Vagina (tissue), 2 donors: ENCODE measurements at regions not wholly inside any gene's neighbourhood (a gene's known extent, or its start where the extent isn't known, plus 50 kb on each side); places are given as distances from the start of the nearest gene placed in this dataset.

ENCODE experiments used
- DNase-seq, 2 donors: peaks; one replicate each; pipeline ENCODE4 v3.0.0-alpha.2; 2017; ENCODE audit errors: extremely low spot score in 2 of 2
- H3K27ac ChIP-seq: fragments of 200-600 bp; sonication (generic); one replicate; pipeline ENCODE4 v1.5.1; 2019
- H3K27me3 ChIP-seq: fragments of 200-600 bp; sonication (generic); one replicate; pipeline ENCODE4 v1.5.1; 2019
- H3K36me3 ChIP-seq, 2 donors: fragments of 200-600 bp; sonication (generic); one replicate each; pipeline ENCODE4 v1.5.1; 2017 to 2019
- H3K4me1 ChIP-seq: fragments of 200-600 bp; sonication (generic); one replicate; pipeline ENCODE4 v1.5.1; 2019
- H3K4me3 ChIP-seq, 2 donors: fragments of 200-600 bp; sonication (generic); 1 replicate in 1 of 2; 2 replicates in 1 of 2; pipeline ENCODE4 v1.5.1; 2016 to 2019
- H3K9me3 ChIP-seq: fragments of 200-600 bp; sonication (generic); one replicate; pipeline ENCODE4 v1.5.1; 2019
- POLR2A ChIP-seq, 2 donors: fragments of 450-650 bp; IDR thresholded peaks; one replicate each; pipeline ENCODE4 v1.6.1; 2017; ENCODE audit warnings: antibody characterized with exemption in 2 of 2, mild to moderate bottlenecking in 2 of 2, moderate library complexity in 2 of 2
- POLR2AphosphoS5 ChIP-seq, 2 donors: sonication (generic); formaldehyde crosslinking; IDR thresholded peaks; one replicate each; pipeline ENCODE4 v1.9.0; 2017; ENCODE audit warnings: antibody characterized with exemption in 2 of 2, mild to moderate bottlenecking in 2 of 2, low read depth in 1 of 2; ENCODE audit not compliant: insufficient read depth in 1 of 2
- intact Hi-C: fragments of 100-400 bp; cut with DNase I; formaldehyde crosslinking; loops from one replicate; pipeline ENCODE4 v1.15.1; 2023
- TF ChIP-seq, protein P1 (sequence below), 3 experiments: fragments of 450-650 bp in 2 of 3; fragments of 200-600 bp in 1 of 3; sonication (generic) in 1 of 3; IDR thresholded peaks; one replicate each; pipeline ENCODE4 v1.5.1; 2017 to 2019; ENCODE audit warnings: antibody characterized with exemption in 3 of 3, mild to moderate bottlenecking in 2 of 3, moderate library complexity in 2 of 3

GRCh38 chr16:79902351-79902750, 301.8 kb upstream of the MAF start:
- intact Hi-C loops = no loop called here
- Histone ChIP-seq H3K36me3 (no peaks in the 10 kb centered on the region), H3K4me1 (no peaks in the 10 kb centered on the region), H3K4me3 (no peak overlapping the region), H3K9me3 (no peaks in the 10 kb centered on the region), H3K27ac (no peak overlapping the region), H3K27me3 (no peaks in the 10 kb centered on the region)
- DNase-seq = no peak
- TF ChIP-seq POLR2A (IDR thresholded peaks at IDR 0.05) (no peak), POLR2AphosphoS5 (IDR thresholded peaks at IDR 0.05; ENCODE audit: insufficient read depth in 1 of 2, low read depth in 1 of 2) (no peak)
- TF ChIP-seq, protein P1, sequence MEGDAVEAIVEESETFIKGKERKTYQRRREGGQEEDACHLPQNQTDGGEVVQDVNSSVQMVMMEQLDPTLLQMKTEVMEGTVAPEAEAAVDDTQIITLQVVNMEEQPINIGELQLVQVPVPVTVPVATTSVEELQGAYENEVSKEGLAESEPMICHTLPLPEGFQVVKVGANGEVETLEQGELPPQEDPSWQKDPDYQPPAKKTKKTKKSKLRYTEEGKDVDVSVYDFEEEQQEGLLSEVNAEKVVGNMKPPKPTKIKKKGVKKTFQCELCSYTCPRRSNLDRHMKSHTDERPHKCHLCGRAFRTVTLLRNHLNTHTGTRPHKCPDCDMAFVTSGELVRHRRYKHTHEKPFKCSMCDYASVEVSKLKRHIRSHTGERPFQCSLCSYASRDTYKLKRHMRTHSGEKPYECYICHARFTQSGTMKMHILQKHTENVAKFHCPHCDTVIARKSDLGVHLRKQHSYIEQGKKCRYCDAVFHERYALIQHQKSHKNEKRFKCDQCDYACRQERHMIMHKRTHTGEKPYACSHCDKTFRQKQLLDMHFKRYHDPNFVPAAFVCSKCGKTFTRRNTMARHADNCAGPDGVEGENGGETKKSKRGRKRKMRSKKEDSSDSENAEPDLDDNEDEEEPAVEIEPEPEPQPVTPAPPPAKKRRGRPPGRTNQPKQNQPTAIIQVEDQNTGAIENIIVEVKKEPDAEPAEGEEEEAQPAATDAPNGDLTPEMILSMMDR (IDR thresholded peaks at IDR 0.05) = no peak

DNA sequence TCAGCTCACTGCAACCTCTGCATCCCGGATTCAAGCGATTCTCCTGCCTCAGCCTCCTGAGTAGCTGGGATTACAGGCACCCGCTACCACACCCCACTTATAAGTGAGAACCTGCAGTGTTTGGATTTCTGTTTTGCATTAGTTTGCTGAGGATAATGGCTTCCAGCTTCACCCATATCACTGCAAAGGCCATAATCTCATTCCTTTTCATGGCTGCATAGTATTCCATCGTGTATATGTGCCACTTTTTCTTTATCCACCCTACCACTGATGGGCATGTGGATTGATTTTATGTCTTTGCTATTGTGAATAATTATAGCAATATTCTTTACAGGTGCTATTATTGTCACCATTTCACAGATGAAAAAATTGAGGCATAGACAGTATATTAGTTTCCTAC, 301.0 kb upstream of the MAF start:
- TF ChIP-seq POLR2A (IDR thresholded peaks at IDR 0.05) (no peak), POLR2AphosphoS5 (IDR thresholded peaks at IDR 0.05; ENCODE audit: insufficient read depth in 1 of 2, low read depth in 1 of 2) (no peak)
- TF ChIP-seq, protein P1 (IDR thresholded peaks at IDR 0.05) = no peak
- H3K36me3 ChIP-seq = no peaks in the 10 kb centered on the region
- no peak for DNase-seq
- no peaks in the 10 kb centered on the region for H3K9me3 ChIP-seq
- no peak overlapping the region for H3K27ac ChIP-seq
- H3K27me3 ChIP-seq = no peaks in the 10 kb centered on the region
- intact Hi-C loops = no loop called here
- no peak overlapping the region for H3K4me3 ChIP-seq
- no peaks in the 10 kb centered on the region for H3K4me1 ChIP-seq

- H3K27ac ChIP-seq = no peak overlapping the region
- H3K4me3 ChIP-seq = no peak overlapping the region
- no peaks in the 10 kb centered on the region for H3K36me3 ChIP-seq
- no peaks in the 10 kb centered on the region for H3K27me3 ChIP-seq
- intact Hi-C loops = no loop called here
- no peak for DNase-seq
- no peaks in the 10 kb centered on the region for H3K9me3 ChIP-seq
- no peaks in the 10 kb centered on the region for H3K4me1 ChIP-seq
- no peak for TF ChIP-seq POLR2AphosphoS5 (IDR thresholded peaks at IDR 0.05; ENCODE audit: insufficient read depth in 1 of 2, low read depth in 1 of 2)
- no peak for TF ChIP-seq POLR2A (IDR thresholded peaks at IDR 0.05)
- TF ChIP-seq, protein P1 (IDR thresholded peaks at IDR 0.05) = no peak
Observed at GRCh38 chr16:79899716-79900115, 299.2 kb upstream of the MAF start.

DNA sequence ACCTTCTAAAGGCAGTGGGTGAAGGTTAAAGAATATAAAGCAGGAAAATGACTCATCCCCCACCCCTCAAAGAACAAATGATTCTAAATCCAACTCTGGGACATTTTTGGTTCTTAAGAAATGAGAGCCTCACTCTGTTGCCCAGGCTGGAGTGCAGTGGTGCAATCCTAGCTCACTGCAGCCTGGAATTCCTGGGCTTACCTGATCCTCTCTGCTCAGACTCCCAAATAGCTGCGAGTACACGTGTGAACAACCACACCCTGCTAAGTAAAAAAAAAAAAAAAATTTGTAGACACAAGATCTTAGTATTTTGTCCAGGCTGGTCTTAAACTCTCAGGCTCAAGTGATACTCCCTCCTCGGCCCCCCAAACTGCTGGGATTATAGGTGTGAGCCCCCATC, 298.8 kb upstream of the MAF start:
- H3K27me3 ChIP-seq = no peaks in the 10 kb centered on the region
- H3K4me1 ChIP-seq = no peaks in the 10 kb centered on the region
- H3K36me3 ChIP-seq = no peaks in the 10 kb centered on the region
- intact Hi-C loops = no loop called here
- DNase-seq = no peak
- H3K9me3 ChIP-seq = no peaks in the 10 kb centered on the region
- no peak overlapping the region for H3K4me3 ChIP-seq
- TF ChIP-seq POLR2AphosphoS5 (IDR thresholded peaks at IDR 0.05; ENCODE audit: insufficient read depth in 1 of 2, low read depth in 1 of 2) (no peak), POLR2A (IDR thresholded peaks at IDR 0.05) (no peak)
- TF ChIP-seq, protein P1 (IDR thresholded peaks at IDR 0.05) = no peak
- no peak overlapping the region for H3K27ac ChIP-seq

DNA sequence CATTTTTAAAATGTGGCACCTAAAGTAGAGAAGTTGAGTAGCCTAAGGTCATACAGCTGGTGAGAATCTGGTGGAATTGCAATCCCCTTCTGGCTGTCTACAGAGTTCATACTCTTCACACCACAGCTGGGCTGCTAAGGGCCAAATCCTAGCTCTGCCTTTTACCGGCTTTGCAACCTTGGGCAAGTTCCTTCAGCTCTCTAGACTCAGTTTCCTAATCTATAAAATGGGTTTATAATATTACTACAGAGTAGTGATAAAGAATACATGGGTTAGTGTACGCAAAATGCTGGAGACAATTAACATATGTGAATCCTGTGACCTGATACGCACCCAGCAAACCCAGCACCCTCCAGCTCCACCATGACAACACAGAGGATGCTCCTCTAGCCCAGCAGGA, 298.2 kb upstream of the MAF start:
- Histone ChIP-seq H3K27me3 (no peaks in the 10 kb centered on the region), H3K4me3 (no peak overlapping the region), H3K27ac (no peak overlapping the region), H3K36me3 (no peaks in the 10 kb centered on the region), H3K9me3 (no peaks in the 10 kb centered on the region), H3K4me1 (no peaks in the 10 kb centered on the region)
- no peak for DNase-seq
- intact Hi-C loops = no loop called here
- TF ChIP-seq POLR2A (IDR thresholded peaks at IDR 0.05) (no peak), POLR2AphosphoS5 (IDR thresholded peaks at IDR 0.05; ENCODE audit: insufficient read depth in 1 of 2, low read depth in 1 of 2) (no peak)
- TF ChIP-seq, protein P1 (IDR thresholded peaks at IDR 0.05) = no peak
